Vagina (tissue), 2 donors: ENCODE measurements at regions not wholly inside any gene's neighbourhood (a gene's known extent, or its start where the extent isn't known, plus 50 kb on each side); places are given as distances from the start of the nearest gene placed in this dataset.

Experiments
- DNase-seq, 2 donors: peaks; one replicate each; pipeline ENCODE4 v3.0.0-alpha.2; 2017; ENCODE audit errors: extremely low spot score in 2 of 2
- H3K27ac ChIP-seq: fragments of 200-600 bp; sonication (generic); one replicate; pipeline ENCODE4 v1.5.1; 2019
- H3K27me3 ChIP-seq: fragments of 200-600 bp; sonication (generic); one replicate; pipeline ENCODE4 v1.5.1; 2019
- H3K36me3 ChIP-seq, 2 donors: fragments of 200-600 bp; sonication (generic); one replicate each; pipeline ENCODE4 v1.5.1; 2017 to 2019
- H3K4me1 ChIP-seq: fragments of 200-600 bp; sonication (generic); one replicate; pipeline ENCODE4 v1.5.1; 2019
- H3K4me3 ChIP-seq, 2 donors: fragments of 200-600 bp; sonication (generic); 1 replicate in 1 of 2; 2 replicates in 1 of 2; pipeline ENCODE4 v1.5.1; 2016 to 2019
- H3K9me3 ChIP-seq: fragments of 200-600 bp; sonication (generic); one replicate; pipeline ENCODE4 v1.5.1; 2019
- POLR2A ChIP-seq, 2 donors: fragments of 450-650 bp; IDR thresholded peaks; one replicate each; pipeline ENCODE4 v1.6.1; 2017; ENCODE audit warnings: antibody characterized with exemption in 2 of 2, mild to moderate bottlenecking in 2 of 2, moderate library complexity in 2 of 2
- POLR2AphosphoS5 ChIP-seq, 2 donors: sonication (generic); formaldehyde crosslinking; IDR thresholded peaks; one replicate each; pipeline ENCODE4 v1.9.0; 2017; ENCODE audit warnings: antibody characterized with exemption in 2 of 2, mild to moderate bottlenecking in 2 of 2, low read depth in 1 of 2; ENCODE audit not compliant: insufficient read depth in 1 of 2
- intact Hi-C: fragments of 100-400 bp; cut with DNase I; formaldehyde crosslinking; loops from one replicate; pipeline ENCODE4 v1.15.1; 2023
- TF ChIP-seq, protein P1 (sequence below), 3 experiments: fragments of 450-650 bp in 2 of 3; fragments of 200-600 bp in 1 of 3; sonication (generic) in 1 of 3; IDR thresholded peaks; one replicate each; pipeline ENCODE4 v1.5.1; 2017 to 2019; ENCODE audit warnings: antibody characterized with exemption in 3 of 3, mild to moderate bottlenecking in 2 of 3, moderate library complexity in 2 of 3

DNA sequence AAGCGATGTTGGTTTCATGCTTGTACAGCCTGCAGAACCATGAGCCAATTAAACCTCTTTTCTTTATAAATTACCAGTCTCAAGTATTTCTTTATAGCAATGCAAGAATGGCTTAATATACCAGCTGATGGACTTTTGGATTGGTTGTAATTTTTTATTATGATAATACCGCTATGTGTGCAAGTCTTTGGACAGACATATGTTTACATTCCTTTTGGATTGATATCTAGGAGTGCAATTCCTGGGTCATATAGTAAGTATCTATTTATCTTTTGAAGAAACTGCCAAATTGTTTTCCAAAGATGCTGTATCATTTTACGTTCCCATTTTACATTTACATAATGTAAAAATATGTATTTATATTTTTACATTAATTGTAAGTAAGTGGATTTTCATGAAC lies 81.2 kb upstream of the PIP4K2A start:
- Histone ChIP-seq H3K4me1 (no peaks in the 10 kb centered on the region), H3K27me3 (no peaks in the 10 kb centered on the region), H3K36me3 (no peaks in the 10 kb centered on the region), H3K9me3 (no peaks in the 10 kb centered on the region), H3K27ac (no peak overlapping the region), H3K4me3 (no peak overlapping the region)
- TF ChIP-seq, protein P1, sequence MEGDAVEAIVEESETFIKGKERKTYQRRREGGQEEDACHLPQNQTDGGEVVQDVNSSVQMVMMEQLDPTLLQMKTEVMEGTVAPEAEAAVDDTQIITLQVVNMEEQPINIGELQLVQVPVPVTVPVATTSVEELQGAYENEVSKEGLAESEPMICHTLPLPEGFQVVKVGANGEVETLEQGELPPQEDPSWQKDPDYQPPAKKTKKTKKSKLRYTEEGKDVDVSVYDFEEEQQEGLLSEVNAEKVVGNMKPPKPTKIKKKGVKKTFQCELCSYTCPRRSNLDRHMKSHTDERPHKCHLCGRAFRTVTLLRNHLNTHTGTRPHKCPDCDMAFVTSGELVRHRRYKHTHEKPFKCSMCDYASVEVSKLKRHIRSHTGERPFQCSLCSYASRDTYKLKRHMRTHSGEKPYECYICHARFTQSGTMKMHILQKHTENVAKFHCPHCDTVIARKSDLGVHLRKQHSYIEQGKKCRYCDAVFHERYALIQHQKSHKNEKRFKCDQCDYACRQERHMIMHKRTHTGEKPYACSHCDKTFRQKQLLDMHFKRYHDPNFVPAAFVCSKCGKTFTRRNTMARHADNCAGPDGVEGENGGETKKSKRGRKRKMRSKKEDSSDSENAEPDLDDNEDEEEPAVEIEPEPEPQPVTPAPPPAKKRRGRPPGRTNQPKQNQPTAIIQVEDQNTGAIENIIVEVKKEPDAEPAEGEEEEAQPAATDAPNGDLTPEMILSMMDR (IDR thresholded peaks at IDR 0.05), result no peak
- no peak for TF ChIP-seq POLR2A (IDR thresholded peaks at IDR 0.05)
- intact Hi-C loops, result no loop called here
- DNase-seq, result no peak

DNA sequence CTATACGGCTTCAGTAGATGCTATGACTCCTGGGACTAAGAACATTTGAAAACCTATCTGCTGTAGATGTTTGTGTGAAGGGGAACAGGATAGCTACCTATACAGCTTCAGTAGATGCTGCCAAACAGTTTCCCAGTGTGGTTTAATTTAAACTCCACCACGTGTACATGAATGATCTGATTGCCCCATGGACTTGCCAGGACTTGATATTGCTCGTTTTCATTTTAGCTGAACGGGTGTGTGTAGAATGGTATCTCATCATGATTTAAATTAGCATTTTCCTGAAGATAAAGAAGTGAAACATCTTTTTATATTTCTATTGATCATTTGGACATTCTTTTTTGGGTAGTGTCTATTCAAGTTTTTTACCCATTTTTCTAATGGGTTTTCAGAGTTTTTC lies 77.8 kb upstream of the PIP4K2A start:
- TF ChIP-seq POLR2A (IDR thresholded peaks at IDR 0.05) (no peak), POLR2AphosphoS5 (IDR thresholded peaks at IDR 0.05; ENCODE audit: insufficient read depth in 1 of 2, low read depth in 1 of 2) (no peak)
- TF ChIP-seq, protein P1 (IDR thresholded peaks at IDR 0.05), result no peak
- Histone ChIP-seq H3K36me3 (no peaks in the 10 kb centered on the region), H3K27ac (no peak overlapping the region), H3K9me3 (no peaks in the 10 kb centered on the region), H3K27me3 (no peaks in the 10 kb centered on the region), H3K4me3 (no peak overlapping the region), H3K4me1 (no peaks in the 10 kb centered on the region)
- intact Hi-C loops, result no loop called here
- DNase-seq, result no peak

DNA sequence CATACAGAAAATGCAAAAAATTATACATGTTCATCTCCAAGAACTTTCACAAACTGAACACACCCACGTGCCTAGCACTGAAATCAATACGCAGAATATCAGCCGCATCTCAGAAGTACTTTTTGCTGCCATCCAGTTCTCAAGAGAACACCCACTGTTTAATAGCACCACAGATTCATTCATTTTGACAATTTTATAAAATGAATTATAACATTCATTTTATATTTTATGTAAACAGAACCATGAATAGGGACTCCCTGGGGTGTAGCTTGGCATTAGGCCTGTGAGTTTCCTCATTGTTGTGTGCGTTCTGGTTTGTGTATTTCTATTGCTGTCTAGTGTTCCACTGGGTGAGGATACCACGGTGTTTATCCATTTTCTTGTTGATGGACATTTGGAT lies 77.3 kb upstream of the PIP4K2A start:
- H3K27ac ChIP-seq, result no peak overlapping the region
- H3K36me3 ChIP-seq, result no peaks in the 10 kb centered on the region
- no peaks in the 10 kb centered on the region for H3K9me3 ChIP-seq
- H3K27me3 ChIP-seq, result no peaks in the 10 kb centered on the region
- H3K4me1 ChIP-seq, result no peaks in the 10 kb centered on the region
- intact Hi-C loops, result no loop called here
- DNase-seq, result no peak
- no peak overlapping the region for H3K4me3 ChIP-seq
- TF ChIP-seq POLR2AphosphoS5 (IDR thresholded peaks at IDR 0.05; ENCODE audit: insufficient read depth in 1 of 2, low read depth in 1 of 2), result no peak
- TF ChIP-seq, protein P1 (IDR thresholded peaks at IDR 0.05), result no peak
- no peak for TF ChIP-seq POLR2A (IDR thresholded peaks at IDR 0.05)

DNA sequence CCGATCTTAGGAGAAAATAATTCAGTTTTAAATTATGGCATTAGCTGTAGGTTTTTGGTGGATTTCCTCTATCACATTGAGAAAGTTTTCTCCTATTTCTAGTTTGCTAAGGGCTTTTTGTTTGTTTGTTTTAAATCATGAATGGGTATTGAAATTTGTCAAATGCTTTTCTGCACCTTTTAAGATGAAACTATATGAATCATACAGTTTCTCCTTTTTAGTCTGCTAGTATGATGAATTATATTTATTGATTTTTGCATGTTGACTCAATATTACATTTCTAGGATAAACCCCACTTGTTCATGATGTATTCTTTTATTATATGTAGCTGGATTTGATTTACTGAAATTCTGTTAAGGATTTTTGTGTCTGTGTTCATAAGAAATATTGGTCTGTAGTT lies 70.3 kb upstream of the PIP4K2A start:
- Histone ChIP-seq H3K27ac (no peak overlapping the region), H3K36me3 (no peaks in the 10 kb centered on the region), H3K4me1 (no peaks in the 10 kb centered on the region), H3K4me3 (no peak overlapping the region), H3K27me3 (no peaks in the 10 kb centered on the region), H3K9me3 (no peaks in the 10 kb centered on the region)
- intact Hi-C loops, result no loop called here
- no peak for DNase-seq
- TF ChIP-seq, protein P1 (IDR thresholded peaks at IDR 0.05), result no peak
- TF ChIP-seq POLR2AphosphoS5 (IDR thresholded peaks at IDR 0.05; ENCODE audit: insufficient read depth in 1 of 2, low read depth in 1 of 2), result no peak
- no peak for TF ChIP-seq POLR2A (IDR thresholded peaks at IDR 0.05)

DNA sequence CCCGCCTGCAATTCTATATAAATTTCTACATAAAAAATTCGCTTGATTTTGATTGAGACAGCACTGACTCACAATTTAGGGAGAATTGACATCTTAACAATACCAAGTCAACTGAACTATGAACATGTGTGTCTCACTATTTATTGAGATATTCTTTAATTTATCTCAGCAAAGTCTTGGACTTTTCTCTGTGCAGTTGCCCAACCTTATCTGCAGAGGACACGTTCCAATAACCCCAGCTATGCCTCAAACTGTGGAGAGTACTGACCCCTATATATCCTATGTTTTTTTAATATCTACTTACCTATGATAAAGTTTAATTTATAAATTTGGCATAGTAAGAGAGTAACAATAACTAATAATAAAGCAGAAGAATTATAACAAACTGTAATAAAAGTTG lies 69.4 kb upstream of the PIP4K2A start:
- H3K27me3 ChIP-seq, result no peaks in the 10 kb centered on the region
- H3K27ac ChIP-seq, result no peak overlapping the region
- no peaks in the 10 kb centered on the region for H3K4me1 ChIP-seq
- TF ChIP-seq POLR2AphosphoS5 (IDR thresholded peaks at IDR 0.05; ENCODE audit: insufficient read depth in 1 of 2, low read depth in 1 of 2) (no peak), POLR2A (IDR thresholded peaks at IDR 0.05) (no peak)
- TF ChIP-seq, protein P1 (IDR thresholded peaks at IDR 0.05), result no peak
- no peaks in the 10 kb centered on the region for H3K36me3 ChIP-seq
- no peak overlapping the region for H3K4me3 ChIP-seq
- no peak for DNase-seq
- H3K9me3 ChIP-seq, result no peaks in the 10 kb centered on the region
- intact Hi-C loops, result no loop called here
